GM18909 (cell line): ENCODE measurements at regions not wholly inside any gene's neighbourhood (a gene's known extent, or its start where the extent isn't known, plus 50 kb on each side); places are given as distances from the start of the nearest gene placed in this dataset.

Experiments
- ATAC-seq: cut with Tn5 transposase; IDR thresholded peaks from one replicate; pipeline ENCODE4 v1.9.1; 2021; ENCODE audit warnings: mild to moderate bottlenecking; ENCODE audit not compliant: unreplicated experiment, poor library complexity

- ATAC-seq = no peak
Observed at GRCh38 chr6:130666786-130667185, 160.4 kb upstream of the SMLR1 start.

GRCh38 chr6:130670142-130670541 is 157.1 kb upstream of the SMLR1 start:
- ATAC-seq = no peak

GRCh38 chr6:130671119-130671518 is 156.1 kb upstream of the SMLR1 start:
- ATAC-seq = no peak

GRCh38 chr6:130671577-130671976 is 155.6 kb upstream of the SMLR1 start:
- ATAC-seq = no peak

- ATAC-seq = no peak
Observed at GRCh38 chr6:130672153-130672552, 155.1 kb upstream of the SMLR1 start.

- ATAC-seq = no peak
Observed at GRCh38 chr6:130674604-130675003, 152.6 kb upstream of the SMLR1 start.

- no peak for ATAC-seq
Observed at GRCh38 chr6:130675072-130675471, 152.1 kb upstream of the SMLR1 start.

- ATAC-seq = no peak
Observed at GRCh38 chr6:130676077-130676772, 151.0 kb upstream of the SMLR1 start.

- no peak for ATAC-seq
Observed at GRCh38 chr6:130676773-130677144, 150.4 kb upstream of the SMLR1 start.

- no peak for ATAC-seq
Observed at GRCh38 chr6:130677312-130677711, 149.9 kb upstream of the SMLR1 start.

- ATAC-seq = no peak
Observed at GRCh38 chr6:130677766-130678165, 149.4 kb upstream of the SMLR1 start.

- ATAC-seq = no peak
Observed at GRCh38 chr6:130679684-130680083, 147.5 kb upstream of the SMLR1 start.

- ATAC-seq = no peak
Observed at GRCh38 chr6:130680116-130680515, 147.1 kb upstream of the SMLR1 start.

GRCh38 chr6:130681028-130681427 is 146.2 kb upstream of the SMLR1 start:
- ATAC-seq = no peak

- ATAC-seq = no peak
Observed at GRCh38 chr6:130682066-130682465, 145.1 kb upstream of the SMLR1 start.

- no peak for ATAC-seq
Observed at GRCh38 chr6:130683761-130684517, 143.3 kb upstream of the SMLR1 start.

GRCh38 chr6:130692659-130693058 is 134.5 kb upstream of the SMLR1 start:
- no peak for ATAC-seq

GRCh38 chr6:130693944-130694343 is 133.3 kb upstream of the SMLR1 start:
- ATAC-seq = no peak

- no peak for ATAC-seq
Observed at GRCh38 chr6:130694606-130695005, 132.6 kb upstream of the SMLR1 start.

- no peak for ATAC-seq
Observed at GRCh38 chr6:130696806-130697205, 130.4 kb upstream of the SMLR1 start.

- ATAC-seq = peak; percentile 59
Observed at GRCh38 chr6:130697271-130697994, 129.8 kb upstream of the SMLR1 start.
